RWPE1 (cell line): ENCODE measurements at regions not wholly inside any gene's neighbourhood (a gene's known extent, or its start where the extent isn't known, plus 50 kb on each side); places are given as distances from the start of the nearest gene placed in this dataset.
"Not testable (repeated sequence)": the region's sequence is repeated elsewhere in the genome, so short reads cannot be mapped to it uniquely, and the experiment has no call there.

Source experiments
- CTCF ChIA-PET: fragments of 350-600 bp; sonication (Branson Sonifier 250); formaldehyde crosslinking; extraction: SDS; loops from one replicate; lab custom pipeline; 2021; lab: Yijun Ruan, JAX
- POLR2A ChIA-PET: fragments of 400-600 bp; formaldehyde crosslinking; extraction: SDS; loops from one replicate; lab custom pipeline; 2020; ENCODE audit warnings: antibody characterized with exemption; ENCODE audit not compliant: low non-redundant PET; lab: Yijun Ruan, JAX
- DNase-seq: peaks from one replicate; pipeline ENCODE4 v3.0.0; 2012; ENCODE audit warnings: low spot score
- H3K27ac ChIP-seq: fragments of 450-650 bp; 2 replicates; pipeline ENCODE4 v1.5.1; 2017

- CTCF ChIA-PET, POLR2A ChIA-PET, H3K27ac ChIP-seq, DNase-seq: not testable (repeated sequence)
These were observed 234.5 kb downstream of the GOLGA6L6 start for GRCh38 chr15:20307137-20307536.

GRCh38 chr15:20306497-20307106, 235.0 kb downstream of the GOLGA6L6 start:
- CTCF ChIA-PET, DNase-seq, H3K27ac ChIP-seq, POLR2A ChIA-PET: not testable (repeated sequence)

- CTCF ChIA-PET, H3K27ac ChIP-seq, POLR2A ChIA-PET, DNase-seq: not testable (repeated sequence)
These were observed 235.7 kb downstream of the GOLGA6L6 start for GRCh38 chr15:20305912-20306311.

GRCh38 chr15:20305015-20305465, 236.6 kb downstream of the GOLGA6L6 start:
- POLR2A ChIA-PET, CTCF ChIA-PET, H3K27ac ChIP-seq, DNase-seq: not testable (repeated sequence)

GRCh38 chr15:20304282-20305014, 237.2 kb downstream of the GOLGA6L6 start:
- CTCF ChIA-PET, H3K27ac ChIP-seq, POLR2A ChIA-PET, DNase-seq: not testable (repeated sequence)

GRCh38 chr15:20303248-20304171, 238.1 kb downstream of the GOLGA6L6 start:
- H3K27ac ChIP-seq, CTCF ChIA-PET, POLR2A ChIA-PET, DNase-seq: not testable (repeated sequence)

GRCh38 chr15:20302141-20303069, 239.2 kb downstream of the GOLGA6L6 start:
- DNase-seq, H3K27ac ChIP-seq, CTCF ChIA-PET, POLR2A ChIA-PET: not testable (repeated sequence)

GRCh38 chr15:20301471-20302081, 240.0 kb downstream of the GOLGA6L6 start:
- POLR2A ChIA-PET, DNase-seq, H3K27ac ChIP-seq, CTCF ChIA-PET: not testable (repeated sequence)

GRCh38 chr15:20301041-20301390, 240.6 kb downstream of the GOLGA6L6 start:
- CTCF ChIA-PET, POLR2A ChIA-PET, DNase-seq, H3K27ac ChIP-seq: not testable (repeated sequence)

- POLR2A ChIA-PET, DNase-seq, CTCF ChIA-PET: not testable (repeated sequence)
These were observed 241.1 kb downstream of the GOLGA6L6 start for GRCh38 chr15:20300351-20301040.

GRCh38 chr15:20297603-20298123, 243.9 kb downstream of the GOLGA6L6 start:
- CTCF ChIA-PET, H3K27ac ChIP-seq, POLR2A ChIA-PET, DNase-seq: not testable (repeated sequence)

More at GRCh38 chr15:20300351-20301040, 241.1 kb downstream of the GOLGA6L6 start:
- H3K27ac ChIP-seq = not testable (repeated sequence)

GRCh38 chr15:20296261-20296660, 245.3 kb downstream of the GOLGA6L6 start:
- POLR2A ChIA-PET, CTCF ChIA-PET, DNase-seq, H3K27ac ChIP-seq: not testable (repeated sequence)
